ENCODE measurements at regions not wholly inside any gene's neighbourhood (a gene's known extent, or its start where the extent isn't known, plus 50 kb on each side); places are given as distances from the start of the nearest gene placed in this dataset.

DNA sequence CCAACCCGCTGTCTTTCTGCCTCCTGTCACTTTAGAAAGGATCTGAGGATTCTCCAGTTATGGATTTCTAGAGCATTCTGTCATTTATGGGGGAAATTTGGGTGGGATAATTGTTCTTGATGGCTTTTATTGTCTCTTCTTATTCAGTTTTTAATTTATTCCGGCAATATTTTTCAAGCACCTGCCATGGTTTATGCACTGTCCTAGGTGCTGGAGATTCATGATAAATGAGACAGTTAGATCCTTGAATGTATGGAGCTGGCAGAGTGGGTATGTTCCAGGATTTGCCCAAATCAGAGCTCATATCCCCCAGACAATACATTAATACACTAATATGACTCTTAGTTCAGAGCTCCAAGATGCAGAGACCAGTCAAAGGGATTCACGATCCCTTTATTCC lies 146.8 kb upstream of the PRKCQ start:
- TF ChIP-seq, protein P1, sequence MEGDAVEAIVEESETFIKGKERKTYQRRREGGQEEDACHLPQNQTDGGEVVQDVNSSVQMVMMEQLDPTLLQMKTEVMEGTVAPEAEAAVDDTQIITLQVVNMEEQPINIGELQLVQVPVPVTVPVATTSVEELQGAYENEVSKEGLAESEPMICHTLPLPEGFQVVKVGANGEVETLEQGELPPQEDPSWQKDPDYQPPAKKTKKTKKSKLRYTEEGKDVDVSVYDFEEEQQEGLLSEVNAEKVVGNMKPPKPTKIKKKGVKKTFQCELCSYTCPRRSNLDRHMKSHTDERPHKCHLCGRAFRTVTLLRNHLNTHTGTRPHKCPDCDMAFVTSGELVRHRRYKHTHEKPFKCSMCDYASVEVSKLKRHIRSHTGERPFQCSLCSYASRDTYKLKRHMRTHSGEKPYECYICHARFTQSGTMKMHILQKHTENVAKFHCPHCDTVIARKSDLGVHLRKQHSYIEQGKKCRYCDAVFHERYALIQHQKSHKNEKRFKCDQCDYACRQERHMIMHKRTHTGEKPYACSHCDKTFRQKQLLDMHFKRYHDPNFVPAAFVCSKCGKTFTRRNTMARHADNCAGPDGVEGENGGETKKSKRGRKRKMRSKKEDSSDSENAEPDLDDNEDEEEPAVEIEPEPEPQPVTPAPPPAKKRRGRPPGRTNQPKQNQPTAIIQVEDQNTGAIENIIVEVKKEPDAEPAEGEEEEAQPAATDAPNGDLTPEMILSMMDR (conservative IDR thresholded peaks at IDR 0.05; ENCODE audit: low read depth in 2 of 2): no peak
- no peak for TF ChIP-seq CREB1 (CRISPR knock-in tag; IDR thresholded peaks at IDR 0.05; ENCODE audit: low read depth)
- no peak for TF ChIP-seq JUNB (IDR thresholded peaks at IDR 0.05; ENCODE audit: unreplicated experiment)
- TF ChIP-seq, protein P2, sequence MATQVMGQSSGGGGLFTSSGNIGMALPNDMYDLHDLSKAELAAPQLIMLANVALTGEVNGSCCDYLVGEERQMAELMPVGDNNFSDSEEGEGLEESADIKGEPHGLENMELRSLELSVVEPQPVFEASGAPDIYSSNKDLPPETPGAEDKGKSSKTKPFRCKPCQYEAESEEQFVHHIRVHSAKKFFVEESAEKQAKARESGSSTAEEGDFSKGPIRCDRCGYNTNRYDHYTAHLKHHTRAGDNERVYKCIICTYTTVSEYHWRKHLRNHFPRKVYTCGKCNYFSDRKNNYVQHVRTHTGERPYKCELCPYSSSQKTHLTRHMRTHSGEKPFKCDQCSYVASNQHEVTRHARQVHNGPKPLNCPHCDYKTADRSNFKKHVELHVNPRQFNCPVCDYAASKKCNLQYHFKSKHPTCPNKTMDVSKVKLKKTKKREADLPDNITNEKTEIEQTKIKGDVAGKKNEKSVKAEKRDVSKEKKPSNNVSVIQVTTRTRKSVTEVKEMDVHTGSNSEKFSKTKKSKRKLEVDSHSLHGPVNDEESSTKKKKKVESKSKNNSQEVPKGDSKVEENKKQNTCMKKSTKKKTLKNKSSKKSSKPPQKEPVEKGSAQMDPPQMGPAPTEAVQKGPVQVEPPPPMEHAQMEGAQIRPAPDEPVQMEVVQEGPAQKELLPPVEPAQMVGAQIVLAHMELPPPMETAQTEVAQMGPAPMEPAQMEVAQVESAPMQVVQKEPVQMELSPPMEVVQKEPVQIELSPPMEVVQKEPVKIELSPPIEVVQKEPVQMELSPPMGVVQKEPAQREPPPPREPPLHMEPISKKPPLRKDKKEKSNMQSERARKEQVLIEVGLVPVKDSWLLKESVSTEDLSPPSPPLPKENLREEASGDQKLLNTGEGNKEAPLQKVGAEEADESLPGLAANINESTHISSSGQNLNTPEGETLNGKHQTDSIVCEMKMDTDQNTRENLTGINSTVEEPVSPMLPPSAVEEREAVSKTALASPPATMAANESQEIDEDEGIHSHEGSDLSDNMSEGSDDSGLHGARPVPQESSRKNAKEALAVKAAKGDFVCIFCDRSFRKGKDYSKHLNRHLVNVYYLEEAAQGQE (IDR thresholded peaks at IDR 0.05; ENCODE audit: unreplicated experiment): no peak
